OCI-LY1 (cell line): ENCODE measurements at regions not wholly inside any gene's neighbourhood (a gene's known extent, or its start where the extent isn't known, plus 50 kb on each side); places are given as distances from the start of the nearest gene placed in this dataset.

Experiments used
- CTCF ChIP-seq: fragments of 200-600 bp; sonication (generic), shearing (Covaris generic); IDR thresholded peaks from 2 replicates; pipeline ENCODE4 v1.5.1; 2017; ENCODE audit warnings: mild to moderate bottlenecking, antibody characterized with exemption, low read length, moderate library complexity, mixed read lengths
- EZH2 ChIP-seq: fragments of 200-600 bp; sonication (generic), shearing (Covaris generic); IDR thresholded peaks from 2 replicates; pipeline ENCODE4 v1.8.0; 2017; ENCODE audit warnings: borderline replicate concordance, mixed run types, mild to moderate bottlenecking, antibody characterized with exemption, low read length, moderate library complexity, mixed read lengths

- TF ChIP-seq CTCF (no peak), EZH2 (no peak)
Measured at GRCh38 chr13:76449716-76450115, 436.5 kb downstream of the KCTD12 start.
